B cell (primary cell): ENCODE measurements at regions not wholly inside any gene's neighbourhood (a gene's known extent, or its start where the extent isn't known, plus 50 kb on each side); places are given as distances from the start of the nearest gene placed in this dataset.

Experiments
- ATAC-seq: fragments of 200-7000 bp; cut with Tn5 transposase; one replicate; pipeline ENCODE4 v1.10.0; 2021; ENCODE audit warnings: low read depth, mild to moderate bottlenecking, moderate number of reproducible peaks, moderate library complexity
- CTCF ChIA-PET: fragments of 350-600 bp; sonication (Branson Sonifier 250); formaldehyde crosslinking; loops from one replicate; lab custom pipeline; 2021; ENCODE audit warnings: antibody characterized with exemption, inconsistent platforms; lab: Charles Lee
- POLR2A ChIA-PET: fragments of 350-600 bp; sonication (Branson Sonifier 250); formaldehyde crosslinking; loops from one replicate; lab custom pipeline; 2021; ENCODE audit warnings: antibody characterized with exemption; lab: Charles Lee
- DNase-seq: peaks from one replicate; pipeline ENCODE4 v3.0.0; 2013
- H2AFZ ChIP-seq: 2 replicates; pipeline ENCODE4 v1.6.1; 2012; ENCODE audit warnings: mild to moderate bottlenecking, low read depth, low read length; ENCODE audit not compliant: insufficient read depth, poor library complexity, severe bottlenecking
- H3K27ac ChIP-seq, 2 donors: 1 replicate in 1 of 2; 2 replicates in 1 of 2; pipeline ENCODE4 v1.5.1; 2012 to 2013; ENCODE audit warnings: low read length in 2 of 2, mild to moderate bottlenecking in 2 of 2, moderate library complexity in 1 of 2
- H3K27me3 ChIP-seq, 4 experiments: fragments of 200-600 bp in 1 of 4; sonication (generic) in 1 of 4; replicated peaks in 1 of 4; 1 replicate in 2 of 4; 2 replicates in 2 of 4; pipeline versions ENCODE4 v1.6.1 to v1.7.0; 2013 to 2016; ENCODE audit warnings: low read length in 3 of 4, mild to moderate bottlenecking in 2 of 4, mixed read lengths in 1 of 4, moderate library complexity in 1 of 4; ENCODE audit not compliant: insufficient read depth in 4 of 4, control insufficient read depth in 3 of 4; ENCODE audit errors: control extremely low read depth in 1 of 4
- H3K36me3 ChIP-seq, 2 experiments: replicated peaks in 1 of 2; 1 replicate in 1 of 2; 2 replicates in 1 of 2; pipeline versions ENCODE4 v1.6.1 to v1.7.1; 2013; ENCODE audit warnings: low read length in 1 of 2; ENCODE audit not compliant: insufficient read depth in 2 of 2, control insufficient read depth in 1 of 2; ENCODE audit errors: control extremely low read depth in 1 of 2, extremely low read depth in 1 of 2
- H3K4me1 ChIP-seq, 2 donors: fragments of 200-600 bp in 1 of 2; sonication (generic) in 1 of 2; 1 replicate in 1 of 2; 2 replicates in 1 of 2; pipeline versions ENCODE4 v1.5.1 to v1.6.1; 2013 to 2017; ENCODE audit warnings: low read length in 2 of 2; ENCODE audit not compliant: control insufficient read depth in 2 of 2, insufficient read depth in 2 of 2
- H3K4me2 ChIP-seq: replicated peaks from 2 replicates; pipeline ENCODE3; 2012; ENCODE audit warnings: mild to moderate bottlenecking, low read depth, low read length; ENCODE audit not compliant: poor library complexity, severe bottlenecking
- H3K4me3 ChIP-seq, 5 experiments: fragments of 200-600 bp in 1 of 5; sonication (generic) in 1 of 5; 1 replicate in 3 of 5; 2 replicates in 2 of 5; pipeline versions ENCODE4 v1.5.1 to v1.7.0; 2011 to 2016; ENCODE audit warnings: low read length in 4 of 5, mild to moderate bottlenecking in 4 of 5, low read depth in 2 of 5, control low read depth in 1 of 5, moderate library complexity in 1 of 5; ENCODE audit not compliant: insufficient read depth in 1 of 5; ENCODE audit errors: control extremely low read depth in 1 of 5, extremely low read depth in 1 of 5
- H3K79me2 ChIP-seq: fragments of 200-600 bp; sonication (generic); one replicate; pipeline ENCODE4 v1.6.0; 2016; ENCODE audit warnings: low read length; ENCODE audit not compliant: control insufficient read depth, insufficient read depth
- H3K9ac ChIP-seq: fragments of 200-600 bp; sonication (generic); 2 replicates; pipeline ENCODE4 v1.6.1; 2017; ENCODE audit warnings: mild to moderate bottlenecking, low read length, moderate library complexity
- H3K9me3 ChIP-seq, 3 donors: one replicate each; pipeline versions ENCODE4 v1.6.1 to v1.7.1; 2013; ENCODE audit warnings: low read length in 2 of 3; ENCODE audit not compliant: control insufficient read depth in 2 of 3, insufficient read depth in 1 of 3; ENCODE audit errors: control extremely low read depth in 1 of 3
- H4K20me1 ChIP-seq: 2 replicates; pipeline ENCODE4 v1.6.0; 2012; ENCODE audit warnings: mild to moderate bottlenecking, low read length; ENCODE audit not compliant: insufficient read depth, control insufficient read depth, poor library complexity, severe bottlenecking
- H3K27ac Mint-ChIP-seq: one replicate; pipeline ENCODE4 v1.8.0; 2021; ENCODE audit warnings: mixed read lengths
- H3K27me3 Mint-ChIP-seq: one replicate; pipeline ENCODE4 v1.8.0; 2021; ENCODE audit warnings: mixed read lengths
- H3K4me1 Mint-ChIP-seq: one replicate; pipeline ENCODE4 v1.8.0; 2021; ENCODE audit warnings: mixed read lengths
- H3K4me3 Mint-ChIP-seq: one replicate; pipeline ENCODE4 v1.8.0; 2021; ENCODE audit warnings: mixed read lengths
- H3K9me3 Mint-ChIP-seq: one replicate; pipeline ENCODE4 v1.8.0; 2022; ENCODE audit warnings: mixed read lengths; ENCODE audit not compliant: insufficient read depth
- EZH2 ChIP-seq: IDR thresholded peaks from 2 replicates; pipeline ENCODE4 v1.6.1; 2012; ENCODE audit warnings: borderline replicate concordance, low read depth, mild to moderate bottlenecking, moderate library complexity, low read length; ENCODE audit not compliant: insufficient read depth, poor library complexity, severe bottlenecking
- whole genome bisulfite sequencing: methylation state at CpG from one replicate; pipeline ENCODE4 v1.1.5; 2013; ENCODE audit warnings: missing lambda C conversion rate; ENCODE audit not compliant: insufficient coverage; 5-methylcytosine and 5-hydroxymethylcytosine counted together
- intact Hi-C: fragments of 100-400 bp; cut with micrococcal nuclease; formaldehyde crosslinking; loops from one replicate; pipeline ENCODE4 v1.10.0; 2022
- TF ChIP-seq, protein P1 (sequence below): fragments of 200-600 bp; IDR thresholded peaks from one replicate; pipeline ENCODE4 v1.8.0; 2022; ENCODE audit warnings: antibody characterized with exemption, mild to moderate bottlenecking

DNA sequence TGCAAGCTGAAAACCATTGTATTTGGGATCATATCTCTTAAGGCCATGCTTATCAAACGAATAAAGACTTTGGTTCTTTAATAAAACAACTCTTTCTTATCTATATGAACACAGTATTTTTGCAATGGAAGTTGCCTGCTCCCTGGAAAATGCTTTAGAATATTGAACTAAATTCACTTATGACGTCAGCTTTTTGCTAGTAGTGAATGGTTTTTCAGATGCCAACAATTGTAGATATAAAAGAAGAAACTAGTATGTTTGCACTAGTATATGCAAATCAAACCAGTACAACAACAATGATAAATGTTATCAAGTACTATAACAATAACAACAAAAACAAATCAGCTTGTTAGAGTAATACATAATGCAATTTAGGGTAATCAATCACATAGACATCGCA is 1462.9 kb downstream of the SUCLG1 start:
- ATAC-seq (no peak), DNase-seq (no peak)
- no peak overlapping the region for H2AFZ ChIP-seq
- Mint-ChIP-seq H3K27me3 (no peaks in the 10 kb centered on the region), H3K9me3 (peaks cover 7% of the 10 kb centered on the region), H3K4me1 (no peaks in the 10 kb centered on the region), H3K27ac (no peak overlapping the region), H3K4me3 (no peak overlapping the region)
- H3K4me1 ChIP-seq = no peaks in the 10 kb centered on the region
- no peaks in the 10 kb centered on the region for H3K9me3 ChIP-seq
- no peak overlapping the region for H3K9ac ChIP-seq
- H3K4me2 ChIP-seq = no peak overlapping the region
- CTCF ChIA-PET = no interaction called here
- TF ChIP-seq EZH2 = no peak
- TF ChIP-seq, protein P1, sequence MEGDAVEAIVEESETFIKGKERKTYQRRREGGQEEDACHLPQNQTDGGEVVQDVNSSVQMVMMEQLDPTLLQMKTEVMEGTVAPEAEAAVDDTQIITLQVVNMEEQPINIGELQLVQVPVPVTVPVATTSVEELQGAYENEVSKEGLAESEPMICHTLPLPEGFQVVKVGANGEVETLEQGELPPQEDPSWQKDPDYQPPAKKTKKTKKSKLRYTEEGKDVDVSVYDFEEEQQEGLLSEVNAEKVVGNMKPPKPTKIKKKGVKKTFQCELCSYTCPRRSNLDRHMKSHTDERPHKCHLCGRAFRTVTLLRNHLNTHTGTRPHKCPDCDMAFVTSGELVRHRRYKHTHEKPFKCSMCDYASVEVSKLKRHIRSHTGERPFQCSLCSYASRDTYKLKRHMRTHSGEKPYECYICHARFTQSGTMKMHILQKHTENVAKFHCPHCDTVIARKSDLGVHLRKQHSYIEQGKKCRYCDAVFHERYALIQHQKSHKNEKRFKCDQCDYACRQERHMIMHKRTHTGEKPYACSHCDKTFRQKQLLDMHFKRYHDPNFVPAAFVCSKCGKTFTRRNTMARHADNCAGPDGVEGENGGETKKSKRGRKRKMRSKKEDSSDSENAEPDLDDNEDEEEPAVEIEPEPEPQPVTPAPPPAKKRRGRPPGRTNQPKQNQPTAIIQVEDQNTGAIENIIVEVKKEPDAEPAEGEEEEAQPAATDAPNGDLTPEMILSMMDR = no peak
- H3K79me2 ChIP-seq = no peaks in the 10 kb centered on the region
- POLR2A ChIA-PET = no interaction called here
- H3K4me3 ChIP-seq = no peak overlapping the region
- H3K27ac ChIP-seq = no peak overlapping the region
- intact Hi-C loops = no loop called here
- no peaks in the 10 kb centered on the region for H4K20me1 ChIP-seq
- WGBS = no CpG with 5 or more reads among the region's 3 CpGs
- H3K36me3 ChIP-seq = no peaks in the 10 kb centered on the region
- no peaks in the 10 kb centered on the region for H3K27me3 ChIP-seq

DNA sequence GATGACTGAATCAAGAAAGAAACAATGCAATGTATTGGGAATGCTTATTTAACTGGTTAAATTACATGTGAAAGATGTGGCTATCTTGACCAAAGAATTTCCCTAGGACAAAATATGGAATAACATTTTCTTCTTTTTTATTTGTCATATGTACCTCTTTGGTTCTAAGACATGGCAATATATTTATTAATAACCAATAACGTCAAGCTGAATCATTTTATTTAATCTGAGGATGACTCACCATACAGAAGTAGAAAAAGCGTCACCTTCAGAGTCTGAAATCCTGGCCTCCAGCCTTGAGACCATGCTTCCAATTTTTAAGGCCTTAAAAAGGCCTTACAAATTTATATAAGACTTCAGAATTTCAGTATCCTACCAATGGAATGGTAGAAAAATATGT is 1464.9 kb downstream of the SUCLG1 start:
- H3K27ac ChIP-seq = no peak overlapping the region
- H3K36me3 ChIP-seq = no peaks in the 10 kb centered on the region
- H3K9me3 ChIP-seq = no peaks in the 10 kb centered on the region
- H3K27ac Mint-ChIP-seq = no peak overlapping the region
- H3K27me3 Mint-ChIP-seq = no peaks in the 10 kb centered on the region
- no peaks in the 10 kb centered on the region for H4K20me1 ChIP-seq
- POLR2A ChIA-PET = no interaction called here
- H2AFZ ChIP-seq = no peak overlapping the region
- H3K9me3 Mint-ChIP-seq = peaks cover 10% of the 10 kb centered on the region
- CTCF ChIA-PET = no interaction called here
- no peaks in the 10 kb centered on the region for H3K4me1 Mint-ChIP-seq
- H3K4me2 ChIP-seq = no peak overlapping the region
- DNase-seq = no peak
- H3K4me1 ChIP-seq = no peaks in the 10 kb centered on the region
- ATAC-seq = no peak
- WGBS = no CpG with 5 or more reads among the region's 2 CpGs
- no peak overlapping the region for H3K4me3 ChIP-seq
- H3K4me3 Mint-ChIP-seq = no peak overlapping the region
- H3K9ac ChIP-seq = no peak overlapping the region
- H3K79me2 ChIP-seq = no peaks in the 10 kb centered on the region
- no peaks in the 10 kb centered on the region for H3K27me3 ChIP-seq
- intact Hi-C loops = no loop called here
- TF ChIP-seq EZH2 = no peak
- TF ChIP-seq, protein P1 = no peak
